ENCODE measurements at regions not wholly inside any gene's neighbourhood (a gene's known extent, or its start where the extent isn't known, plus 50 kb on each side); places are given as distances from the start of the nearest gene placed in this dataset.
"Not testable (repeated sequence)": the region's sequence is repeated elsewhere in the genome, so short reads cannot be mapped to it uniquely, and the experiment has no call there.

DNA sequence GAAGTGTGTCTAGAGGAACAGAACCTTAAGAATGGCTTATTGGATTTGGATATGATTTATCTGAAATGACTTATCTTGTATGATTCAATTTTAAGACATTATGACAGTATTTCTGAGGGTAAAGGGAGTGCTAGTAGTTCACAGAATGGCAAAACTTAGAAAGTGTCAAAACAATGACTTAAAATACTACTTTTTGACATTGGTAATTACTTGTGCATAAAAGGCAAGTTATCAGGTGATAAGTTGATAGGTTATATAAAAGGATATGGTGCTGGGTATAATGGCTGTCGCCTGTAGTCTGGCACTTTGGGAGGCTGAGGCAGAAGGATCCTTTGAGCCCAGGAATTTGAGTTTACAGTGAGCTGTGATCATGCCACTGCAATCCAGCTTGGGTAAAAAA, 494.4 kb downstream of the CDH9 start:
- no peak for DNase-seq (ENCODE audit: low spot score)

DNA sequence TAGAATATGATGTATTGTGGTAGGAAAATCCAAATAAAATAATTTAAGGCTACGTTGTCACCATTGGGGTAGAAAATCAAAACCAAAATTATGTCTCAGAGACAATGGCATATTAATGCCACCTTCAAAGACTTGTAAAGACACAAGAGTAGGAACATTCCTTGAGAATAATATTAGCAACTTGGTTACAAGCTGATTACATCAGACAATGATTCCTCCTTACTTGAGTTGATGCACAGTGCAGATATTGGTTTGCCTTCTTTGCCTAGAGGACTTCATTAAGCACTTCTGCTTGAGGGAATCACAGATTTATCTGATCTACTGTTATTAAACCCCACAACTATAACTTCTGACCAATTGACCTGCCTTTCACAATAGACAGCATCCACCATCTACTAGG, 500.2 kb downstream of the CDH9 start:
- DNase-seq (ENCODE audit: low spot score): no peak

DNA sequence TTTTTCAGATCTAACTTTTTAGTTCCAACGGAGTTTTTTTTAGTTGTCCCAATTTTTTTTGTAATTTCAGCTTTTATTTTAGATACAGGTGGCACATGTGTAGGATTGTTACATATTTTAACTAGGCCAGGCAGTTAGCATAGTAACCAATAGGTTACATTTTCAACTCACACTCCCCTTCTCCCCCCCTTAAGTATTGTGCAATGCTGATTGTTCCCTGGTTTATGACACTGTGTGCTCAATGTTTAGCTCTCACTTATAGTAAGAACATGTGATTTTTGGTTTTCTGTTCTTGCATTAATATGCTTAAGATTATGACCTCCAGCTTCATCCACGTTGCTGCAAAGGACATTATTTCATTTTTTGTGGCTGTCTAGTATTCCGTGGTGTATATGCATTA, 503.2 kb downstream of the CDH9 start:
- DNase-seq (ENCODE audit: low spot score): no peak

DNA sequence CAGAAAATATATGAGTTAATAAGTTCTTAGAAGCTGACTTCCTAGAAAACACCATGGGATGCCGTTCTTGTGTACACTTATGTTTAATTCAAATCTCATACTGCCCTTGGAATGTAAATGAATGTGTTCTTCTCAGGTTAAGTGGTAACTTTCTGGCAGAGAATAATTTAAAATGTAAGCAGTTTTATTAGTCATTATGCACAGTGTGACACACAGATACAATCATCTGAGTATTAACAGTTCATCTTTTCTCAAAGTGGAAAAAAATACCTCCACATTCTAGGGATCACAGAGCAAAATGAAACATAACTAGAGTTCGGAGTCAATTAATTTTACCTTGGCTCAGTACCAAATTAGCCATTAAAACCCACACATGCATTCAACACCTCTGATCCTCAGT, 508.1 kb downstream of the CDH9 start:
- no peak for DNase-seq (ENCODE audit: low spot score)

DNA sequence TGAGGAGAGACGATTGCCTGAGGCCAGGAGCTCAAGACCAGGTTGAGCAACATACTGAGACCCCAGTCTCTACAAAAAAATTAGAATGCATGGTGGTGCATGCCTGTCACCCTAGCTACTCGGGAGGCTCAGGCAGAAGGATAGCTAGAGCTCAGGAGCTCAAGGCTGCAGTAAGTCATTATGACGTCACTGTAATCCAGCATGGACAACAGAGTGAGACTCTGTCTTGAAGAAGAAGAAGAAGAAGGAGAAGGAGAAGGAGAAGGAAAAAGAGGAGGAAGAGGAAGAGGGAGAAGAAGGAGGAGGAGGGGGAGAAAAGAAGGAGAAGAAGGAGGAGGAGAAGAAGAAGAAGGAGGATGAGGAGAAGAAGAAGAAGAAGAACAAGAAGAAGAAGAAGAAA, 519.1 kb downstream of the CDH9 start:
- DNase-seq (ENCODE audit: low spot score): no peak

DNA sequence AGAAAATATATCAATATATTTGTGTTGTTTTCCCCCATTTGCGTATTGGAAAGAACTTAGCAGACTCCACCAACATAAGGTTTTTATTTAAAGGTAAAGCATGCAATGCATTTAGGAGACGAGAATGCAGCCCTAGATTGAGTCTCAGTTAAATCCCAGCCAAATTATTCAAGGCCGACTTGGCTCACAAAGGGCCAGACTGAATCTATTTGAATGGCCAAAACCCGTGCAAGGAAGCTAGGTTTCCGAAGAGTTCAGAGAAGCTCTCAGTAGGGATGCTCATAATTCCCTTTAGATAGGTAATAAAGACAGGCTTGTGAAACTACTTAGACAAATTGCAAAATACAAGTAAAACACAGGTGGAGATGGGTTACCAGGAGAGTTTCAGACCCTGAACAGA, 520.3 kb downstream of the CDH9 start:
- no peak for DNase-seq (ENCODE audit: low spot score)

DNA sequence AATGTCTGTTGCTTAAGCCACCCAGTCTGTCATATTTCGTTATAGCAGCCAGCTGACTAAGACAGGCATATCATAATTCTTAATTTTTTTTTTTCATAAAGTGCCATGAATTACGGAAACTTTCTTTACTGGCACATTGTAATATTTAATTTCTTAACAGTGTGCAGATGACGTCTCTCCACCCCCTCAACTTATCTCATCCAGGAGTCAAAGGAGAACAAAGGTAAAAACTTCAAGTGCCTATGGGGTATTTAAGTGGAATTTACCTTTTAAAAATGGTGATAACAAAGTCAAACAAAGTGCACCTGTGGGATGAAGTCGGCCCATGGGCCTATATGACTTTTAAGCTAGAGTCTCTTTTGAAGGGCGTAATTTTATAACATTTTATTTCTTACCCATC, 539.4 kb downstream of the CDH9 start:
- DNase-seq (ENCODE audit: low spot score): no peak

DNA sequence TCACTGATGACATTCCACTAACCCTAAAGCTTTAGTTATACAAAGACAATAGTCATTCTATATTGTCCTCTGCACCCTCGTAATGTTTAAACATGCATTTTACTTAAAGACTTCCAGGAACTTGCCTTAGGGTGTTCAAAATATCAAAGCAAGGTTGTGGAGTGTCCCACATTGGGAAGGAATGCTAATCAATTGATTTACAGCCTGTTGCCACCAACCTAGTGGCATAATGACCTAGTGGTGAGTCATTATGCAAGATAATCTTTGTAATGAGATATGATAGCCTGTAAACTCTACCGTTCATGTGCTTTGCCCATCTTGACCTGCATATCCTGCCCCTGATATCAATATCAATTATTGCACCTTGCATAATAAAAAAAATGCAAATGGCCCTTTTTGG, 542.9 kb downstream of the CDH9 start:
- no peak for DNase-seq (ENCODE audit: low spot score)

DNA sequence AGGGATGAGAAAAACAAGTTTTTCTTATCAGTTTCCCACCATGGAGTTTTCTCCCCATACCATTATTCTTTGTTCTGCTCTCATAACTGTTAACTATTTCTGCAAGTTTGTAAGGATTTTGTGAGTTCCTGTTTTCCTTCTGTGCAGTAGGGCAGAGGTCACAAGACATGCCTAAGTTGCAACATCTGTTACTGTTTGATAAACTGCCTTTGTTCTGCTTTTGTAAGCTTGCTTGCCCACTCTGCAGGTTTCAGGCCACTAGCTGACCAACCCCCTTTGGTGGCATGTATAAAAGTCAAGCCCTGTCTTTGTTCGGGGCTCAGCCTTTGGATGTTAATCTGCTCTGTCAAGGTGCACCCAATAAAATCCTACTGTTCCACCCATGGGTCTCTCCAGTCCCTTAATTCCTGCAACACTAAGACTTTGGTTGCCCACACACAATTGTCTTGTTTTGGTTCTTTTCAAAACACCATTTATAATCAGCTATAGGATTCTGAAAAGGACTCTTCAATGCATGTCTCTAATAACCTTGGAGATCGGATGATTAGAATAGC, 545.4 kb downstream of the CDH9 start:
- DNase-seq (ENCODE audit: low spot score): no peak

DNA sequence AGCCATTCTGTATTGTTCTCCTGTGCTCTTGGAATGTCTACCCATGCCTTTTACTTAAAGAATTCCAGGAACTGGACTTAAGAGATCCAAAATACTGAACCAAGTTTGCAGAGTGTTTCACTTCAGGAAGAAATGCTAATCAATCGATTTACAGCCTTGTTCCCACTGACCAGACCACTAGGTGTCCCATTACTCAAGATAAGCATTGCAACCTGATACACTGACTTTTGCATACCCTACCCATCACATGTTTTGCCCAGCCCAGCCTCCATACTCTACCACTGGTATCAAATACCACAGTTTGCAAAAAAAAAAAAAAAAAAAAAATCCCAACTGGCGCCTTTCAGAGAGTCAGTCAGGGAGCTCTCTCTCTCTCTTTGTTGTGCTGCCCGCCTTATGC, 550.8 kb downstream of the CDH9 start:
- no peak for DNase-seq (ENCODE audit: low spot score)

DNA sequence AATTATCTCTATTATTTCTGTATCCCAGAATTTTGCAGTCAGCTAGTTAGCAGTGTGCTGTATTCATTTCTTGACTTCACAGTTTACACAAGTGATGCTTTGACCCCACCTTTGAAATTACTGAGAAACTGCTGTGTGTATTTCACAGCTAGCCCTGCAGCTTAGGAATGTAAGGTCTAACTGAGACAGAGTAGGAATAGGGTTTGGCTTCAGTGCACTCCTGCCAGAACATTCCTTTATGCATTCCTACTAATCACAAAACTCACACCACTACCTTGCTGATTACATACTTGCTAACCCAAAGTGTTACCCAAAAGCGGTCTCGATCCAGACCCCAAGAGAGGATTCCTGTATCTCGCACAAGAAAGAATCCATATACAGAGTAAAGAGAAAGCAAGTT, 551.8 kb downstream of the CDH9 start:
- no peak for DNase-seq (ENCODE audit: low spot score)

DNA sequence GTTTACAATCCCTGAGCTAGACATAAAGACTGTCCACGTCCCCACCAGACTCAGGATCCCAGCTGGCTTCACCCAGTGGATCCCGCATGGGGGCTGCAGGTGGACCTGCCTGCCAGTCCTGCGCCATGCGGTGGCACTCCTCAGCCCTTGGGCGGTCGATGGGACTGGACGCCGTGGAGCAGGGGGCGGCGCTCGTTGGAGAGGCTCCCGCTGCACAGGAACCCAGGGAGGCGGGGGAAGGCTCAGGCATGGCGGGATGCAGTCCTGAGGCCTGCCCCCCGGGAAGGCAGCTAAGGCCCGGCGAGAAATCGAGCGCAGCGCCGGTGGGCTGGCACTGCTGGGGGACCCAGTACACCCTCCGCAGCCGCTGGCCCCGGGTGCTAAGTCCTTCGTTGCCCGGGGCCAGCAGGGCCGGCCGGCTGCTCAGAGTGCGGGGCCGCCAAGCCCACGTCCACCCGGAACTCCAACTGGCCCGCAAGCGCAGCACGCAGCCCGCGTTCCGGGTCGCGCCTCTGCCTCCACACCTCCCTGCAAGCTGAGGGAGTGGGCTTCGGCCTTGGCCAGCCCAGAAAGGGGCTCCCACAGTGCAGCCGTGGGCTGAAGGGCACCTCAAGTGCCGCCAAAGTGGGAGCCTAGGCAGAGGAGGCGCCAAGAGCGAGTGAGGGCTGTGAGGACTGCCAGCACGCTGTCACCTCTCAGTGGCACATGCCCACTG, 553.1 kb downstream of the CDH9 start:
- DNase-seq (ENCODE audit: low spot score): not testable (repeated sequence)

DNA sequence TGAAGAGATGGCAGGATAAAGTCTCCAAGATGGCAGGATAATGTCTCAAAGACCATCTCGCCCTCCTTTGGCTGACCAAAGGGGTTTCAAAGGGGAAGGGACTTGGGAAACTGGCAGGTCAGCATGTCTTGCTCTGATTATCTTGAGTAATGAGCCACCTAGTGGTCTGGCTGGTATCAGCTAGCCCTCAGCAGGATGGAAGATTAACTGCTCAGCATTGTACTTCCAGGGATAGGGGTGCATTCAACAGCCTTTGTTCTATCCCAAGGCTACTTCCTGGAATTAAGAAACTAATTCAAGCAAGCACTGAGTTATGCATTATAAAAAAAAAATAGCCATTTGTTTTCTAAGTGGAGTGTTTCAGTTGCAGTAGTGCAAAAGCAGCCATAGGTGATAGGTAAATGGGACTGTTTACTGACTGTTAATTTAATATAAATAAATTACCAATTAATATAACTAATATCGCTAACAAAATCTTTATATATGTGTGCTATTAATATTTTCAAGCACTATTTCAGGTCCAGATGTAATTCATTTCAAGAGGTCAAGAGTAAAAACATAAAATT, 555.5 kb downstream of the CDH9 start:
- DNase-seq (ENCODE audit: low spot score): no peak

DNA sequence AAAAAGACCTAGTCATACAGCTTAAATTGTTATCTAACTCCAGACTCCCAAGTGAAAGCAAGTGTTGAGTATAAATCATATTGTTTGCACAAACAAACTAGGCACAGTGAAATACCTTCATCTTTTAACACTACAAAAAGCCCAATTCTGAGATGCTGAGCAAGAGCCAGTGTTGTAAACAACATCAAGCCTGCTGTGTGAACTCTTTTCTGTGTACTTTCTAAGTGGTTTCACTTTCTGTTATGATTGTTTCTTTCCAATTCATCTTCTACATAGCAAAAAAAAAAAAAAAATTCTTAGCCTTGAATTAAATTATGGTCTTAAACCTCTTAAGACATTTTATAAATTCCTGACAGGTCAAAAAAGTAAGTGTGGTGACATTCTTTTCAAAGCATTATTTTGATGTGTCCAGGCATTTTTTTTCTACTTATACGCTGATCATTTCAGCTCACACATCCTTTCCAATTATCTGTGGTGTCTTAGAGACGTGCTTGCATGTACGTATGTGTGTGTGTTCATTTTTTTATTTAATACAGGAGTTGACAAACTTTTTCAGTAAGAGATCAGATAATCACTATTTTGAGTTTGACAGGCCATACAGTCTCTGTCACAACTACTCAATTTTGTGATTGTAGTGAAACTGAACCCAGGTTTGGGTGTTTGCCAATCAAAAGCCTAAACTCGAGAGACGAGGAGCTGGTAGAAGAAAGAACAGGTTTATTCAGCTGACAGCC, 556.1 kb downstream of the CDH9 start:
- DNase-seq (ENCODE audit: low spot score): no peak

DNA sequence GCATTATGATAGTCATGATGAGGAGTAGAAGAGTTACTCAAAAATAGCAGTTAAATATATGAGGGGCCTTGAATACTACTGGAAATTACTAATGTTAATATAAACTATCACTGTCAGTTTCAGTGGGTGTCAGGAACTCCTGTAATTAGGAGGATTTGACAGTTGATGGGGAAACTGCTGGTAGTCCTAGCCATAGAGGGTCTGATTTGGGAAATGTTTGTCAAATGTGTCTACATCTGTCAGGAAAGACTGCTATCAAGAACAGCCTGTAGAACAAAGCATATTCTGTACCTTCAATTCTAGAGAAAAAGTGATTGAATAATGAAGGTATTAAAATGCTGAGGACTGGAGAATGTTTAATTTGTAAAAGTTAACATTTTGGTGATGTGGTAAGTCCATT, 567.9 kb downstream of the CDH9 start:
- no peak for DNase-seq (ENCODE audit: low spot score)

DNA sequence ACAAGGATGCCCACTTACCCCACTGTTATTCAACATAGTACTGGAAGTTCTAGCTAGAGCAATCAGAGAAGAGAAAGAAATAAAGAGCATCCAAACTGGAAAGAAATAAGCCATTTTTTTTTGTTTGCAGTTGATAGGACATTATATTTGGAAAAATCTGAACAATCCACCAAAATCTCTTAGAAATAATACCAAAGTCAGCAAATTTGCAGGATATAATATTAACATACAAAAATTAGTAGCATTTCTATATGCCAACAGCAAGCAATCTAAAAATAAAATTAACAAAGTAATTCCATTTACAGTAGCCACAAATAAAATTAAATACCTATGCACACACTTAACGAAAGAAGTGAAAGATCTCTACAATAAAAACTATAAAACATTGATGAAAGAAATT, 599.3 kb downstream of the CDH9 start:
- DNase-seq (ENCODE audit: low spot score): no peak

DNA sequence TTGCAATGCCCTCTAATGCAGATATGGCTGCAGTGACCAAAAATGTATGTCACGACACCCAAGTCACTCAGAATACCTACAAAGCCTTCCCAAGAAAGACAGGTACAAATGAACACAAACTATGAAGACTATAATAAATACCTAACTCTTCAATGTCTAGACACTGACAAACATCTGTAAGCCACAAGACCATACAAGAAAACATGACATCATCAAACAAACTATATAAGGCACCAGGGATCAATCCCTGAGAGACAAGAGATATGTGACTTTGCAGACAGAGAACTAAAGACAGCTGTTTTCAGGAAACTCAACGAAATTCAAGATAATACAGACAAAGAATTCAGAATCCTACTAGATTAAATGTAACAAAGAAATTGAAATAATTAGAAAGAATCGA, 603.7 kb downstream of the CDH9 start:
- DNase-seq (ENCODE audit: low spot score): no peak

DNA sequence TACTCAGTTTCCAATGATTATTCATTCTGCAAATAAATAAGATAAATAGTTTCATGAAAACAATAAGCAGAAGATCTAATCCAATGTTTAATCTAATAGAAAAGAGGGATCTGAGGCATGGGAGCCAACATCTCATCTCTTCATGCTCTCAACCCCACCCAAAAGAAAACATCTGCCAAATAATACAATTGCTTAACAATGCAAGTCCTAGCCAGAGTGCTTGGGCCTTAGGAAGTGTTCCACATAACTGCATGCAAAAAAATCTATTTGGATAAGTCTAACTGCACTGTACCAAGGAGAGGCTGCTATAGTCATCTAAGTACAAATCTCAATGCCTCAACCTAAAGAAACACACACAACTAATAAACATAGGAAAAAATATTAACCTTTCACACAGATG, 606.0 kb downstream of the CDH9 start:
- DNase-seq (ENCODE audit: low spot score): no peak

DNA sequence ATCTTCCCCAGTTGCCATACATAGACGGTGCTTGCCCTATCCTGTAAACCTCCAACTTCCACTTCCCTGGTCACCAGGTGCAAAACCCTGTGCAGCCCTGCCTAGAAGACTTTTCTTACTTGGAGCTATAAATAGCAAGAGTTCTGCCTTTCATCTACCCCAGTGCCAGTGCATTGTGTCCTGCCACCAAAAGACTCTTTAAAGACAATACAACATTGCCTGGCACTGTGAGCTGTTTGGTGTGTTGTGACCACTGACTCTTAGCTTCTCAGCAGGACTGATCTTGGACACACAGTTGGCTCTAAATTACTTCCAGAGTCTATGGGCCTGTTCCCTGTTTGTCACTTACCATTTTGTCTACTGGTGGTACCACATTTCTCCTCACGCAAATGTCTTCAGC, 608.1 kb downstream of the CDH9 start:
- no peak for DNase-seq (ENCODE audit: low spot score)

DNA sequence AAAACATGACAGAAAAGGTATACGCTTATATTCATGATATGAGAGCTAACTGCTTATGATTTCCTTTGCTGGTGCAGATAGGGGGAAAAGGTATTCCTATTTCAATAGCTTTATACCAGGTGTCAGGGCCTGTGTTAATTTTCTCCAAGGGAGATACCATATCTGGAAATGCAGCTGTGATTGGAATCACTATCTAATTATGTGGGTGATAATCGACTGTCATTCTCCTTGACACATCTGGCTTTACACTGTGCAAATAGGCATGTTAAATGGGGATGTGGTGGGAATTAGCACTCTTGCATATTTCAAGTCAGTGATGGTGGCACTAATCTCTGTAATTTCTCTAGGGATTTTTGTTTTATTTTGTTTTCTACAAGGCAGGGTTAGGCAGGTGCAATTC, 611.1 kb downstream of the CDH9 start:
- DNase-seq (ENCODE audit: low spot score): no peak

DNA sequence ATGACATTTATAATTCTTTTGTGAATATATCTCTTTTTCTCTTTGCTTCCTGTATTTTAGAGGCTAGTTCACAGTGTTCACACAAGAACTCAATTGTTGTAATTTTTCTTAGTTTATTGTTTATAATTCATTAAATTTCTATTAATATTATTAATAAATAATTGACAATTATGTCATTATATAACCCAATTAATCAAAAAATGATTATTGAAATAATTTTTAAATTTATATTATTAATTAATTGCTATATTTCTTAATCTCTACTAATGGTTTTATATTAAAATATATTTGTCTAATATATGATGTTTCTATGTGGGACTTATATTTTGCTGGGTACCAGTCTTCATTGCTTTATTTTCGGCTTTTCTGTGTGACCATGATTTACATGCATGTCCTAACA, 618.4 kb downstream of the CDH9 start:
- DNase-seq (ENCODE audit: low spot score): no peak

DNA sequence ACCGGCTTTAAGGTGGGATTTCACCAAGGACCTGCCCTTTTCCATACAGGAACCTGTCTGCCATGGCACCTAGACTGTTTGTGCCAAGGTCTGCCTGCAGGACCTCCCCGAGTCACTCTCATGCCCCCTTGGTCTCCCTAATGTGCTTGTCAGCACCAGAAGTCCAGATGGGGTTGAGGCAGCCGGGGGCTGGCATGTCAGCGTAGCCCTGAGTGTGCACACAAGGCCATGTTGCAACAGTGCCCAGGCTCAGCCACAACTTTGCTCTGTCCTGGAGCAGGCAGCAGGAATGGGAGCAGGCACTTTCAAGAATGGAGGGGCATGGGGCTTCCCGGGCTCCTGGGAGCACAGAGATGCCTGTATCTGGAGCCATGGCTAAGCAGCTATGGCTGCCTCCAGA, 621.5 kb downstream of the CDH9 start:
- no peak for DNase-seq (ENCODE audit: low spot score)

DNA sequence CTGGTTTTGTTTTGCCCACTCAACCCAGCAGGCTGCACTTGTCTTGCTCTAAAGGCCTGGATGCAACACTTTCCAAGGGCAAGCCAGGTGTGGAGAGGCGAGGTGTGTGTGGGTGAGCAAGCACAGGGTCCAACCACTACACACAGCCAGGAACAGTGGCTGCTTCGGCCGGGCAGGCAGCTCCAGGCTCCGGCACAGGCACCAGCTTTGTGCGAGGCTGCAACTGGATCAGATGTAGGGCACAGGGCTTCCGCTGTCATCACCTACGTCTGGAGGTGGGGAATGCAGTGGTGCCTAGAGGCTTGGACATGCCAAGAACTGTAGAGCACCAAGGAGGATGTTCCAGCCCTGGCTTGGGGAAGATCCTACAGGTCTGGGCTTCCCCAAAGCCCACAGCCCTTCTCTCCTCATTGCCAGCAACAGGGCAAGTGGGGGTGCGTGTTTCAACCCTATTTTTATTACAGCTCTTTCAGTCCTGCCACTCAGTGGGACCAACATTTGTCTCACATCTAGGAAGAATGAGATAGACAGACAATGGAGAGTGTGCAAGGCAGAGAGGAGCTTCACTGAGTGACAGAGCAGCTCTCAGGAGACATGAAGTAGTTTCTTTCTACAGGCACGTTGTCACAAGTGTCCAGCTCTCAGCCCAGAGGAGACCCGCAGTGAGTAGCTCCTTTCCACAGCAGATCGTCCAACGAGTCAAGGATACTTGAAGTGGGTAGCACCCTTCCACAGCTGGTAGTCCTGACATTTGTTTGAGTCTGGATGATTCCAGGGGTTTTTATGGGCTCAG, 622.2 kb downstream of the CDH9 start:
- no peak for DNase-seq (ENCODE audit: low spot score)

Data from hematopoietic multipotent progenitor cell treated with erythropoietin and hydrocortisone succinate and interleukin-3 and kit ligand, for 17 days (in vitro differentiated cells).